Panc1 (cell line): ENCODE measurements at regions not wholly inside any gene's neighbourhood (a gene's known extent, or its start where the extent isn't known, plus 50 kb on each side); places are given as distances from the start of the nearest gene placed in this dataset.

Experiments
- CTCF ChIP-seq: fragments of 450-650 bp; IDR thresholded peaks from 2 replicates; pipeline ENCODE4 v1.5.1; 2017; ENCODE audit warnings: mild to moderate bottlenecking
- POLR2AphosphoS5 ChIP-seq: IDR thresholded peaks from 2 replicates; pipeline ENCODE4 v1.6.1; 2012; ENCODE audit warnings: mild to moderate bottlenecking, low read depth, low read length, moderate library complexity
- REST ChIP-seq, 2 experiments: IDR thresholded peaks; 2 replicates each; pipeline ENCODE4 v1.6.1; 2011 to 2012; ENCODE audit warnings: low read depth in 2 of 2, control low read depth in 1 of 2, low read length in 1 of 2, mild to moderate bottlenecking in 1 of 2, moderate library complexity in 1 of 2; ENCODE audit not compliant: insufficient read depth in 1 of 2

GRCh38 chr10:8576281-8576680 is 521.8 kb downstream of the GATA3 start:
- TF ChIP-seq POLR2AphosphoS5 = no peak
- TF ChIP-seq CTCF = no peak
- TF ChIP-seq REST (IDR thresholded peaks at IDR 0.05; ENCODE audit: insufficient read depth in 1 of 2, low read depth in 2 of 2, low read length in 1 of 2) = no peak
